ENCODE measurements at regions not wholly inside any gene's neighbourhood (a gene's known extent, or its start where the extent isn't known, plus 50 kb on each side); places are given as distances from the start of the nearest gene placed in this dataset.
"Not testable (repeated sequence)": the region's sequence is repeated elsewhere in the genome, so short reads cannot be mapped to it uniquely, and the experiment has no call there.

DNA sequence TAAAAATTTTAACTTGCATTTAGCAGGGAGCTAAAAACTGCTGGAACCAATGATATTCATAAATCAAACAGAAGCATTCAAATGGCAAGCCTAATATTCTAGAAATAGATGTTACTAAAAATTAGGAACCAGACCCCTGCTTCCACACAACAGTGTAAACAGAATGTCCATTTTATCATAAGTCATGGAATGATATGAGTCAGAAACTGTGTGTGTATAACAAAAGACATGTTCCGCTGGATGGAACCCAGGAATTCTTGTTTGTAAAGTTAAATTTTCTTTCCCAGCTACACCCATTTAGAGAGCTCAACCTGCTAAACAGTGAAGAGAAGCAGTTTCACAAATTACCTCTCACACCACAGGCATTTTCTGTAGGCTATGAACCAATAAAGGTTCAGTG lies 131.1 kb upstream of the PTPN20 start:
- DNase-seq (ENCODE audit: low spot score); H3K4me3 Mint-ChIP-seq (ENCODE audit: unreplicated experiment); H3K27me3 Mint-ChIP-seq (ENCODE audit: low read depth); H3K36me3 Mint-ChIP-seq (ENCODE audit: low read depth); H3K27ac Mint-ChIP-seq (ENCODE audit: unreplicated experiment); H3K9me3 Mint-ChIP-seq (ENCODE audit: low read depth): not testable (repeated sequence)
- H3K4me1 Mint-ChIP-seq (ENCODE audit: low read depth), result peaks cover 10% of the 10 kb centered on the region

GRCh38 chr10:46781001-46781400 lies 130.2 kb upstream of the PTPN20 start:
- not testable (repeated sequence) for H3K27me3 Mint-ChIP-seq (ENCODE audit: low read depth); H3K27ac Mint-ChIP-seq (ENCODE audit: unreplicated experiment); H3K4me3 Mint-ChIP-seq (ENCODE audit: unreplicated experiment); H3K36me3 Mint-ChIP-seq (ENCODE audit: low read depth); DNase-seq (ENCODE audit: low spot score); H3K9me3 Mint-ChIP-seq (ENCODE audit: low read depth)
- H3K4me1 Mint-ChIP-seq (ENCODE audit: low read depth), result peaks cover 10% of the 10 kb centered on the region

GRCh38 chr10:46782001-46782874 lies 129.0 kb upstream of the PTPN20 start:
- not testable (repeated sequence) for H3K36me3 Mint-ChIP-seq (ENCODE audit: low read depth); H3K27me3 Mint-ChIP-seq (ENCODE audit: low read depth); H3K9me3 Mint-ChIP-seq (ENCODE audit: low read depth); H3K4me3 Mint-ChIP-seq (ENCODE audit: unreplicated experiment); DNase-seq (ENCODE audit: low spot score)
- peaks cover 11% of the 10 kb centered on the region for H3K4me1 Mint-ChIP-seq (ENCODE audit: low read depth)
- peak overlapping the region; percentile 91 for H3K27ac Mint-ChIP-seq (ENCODE audit: unreplicated experiment)

DNA sequence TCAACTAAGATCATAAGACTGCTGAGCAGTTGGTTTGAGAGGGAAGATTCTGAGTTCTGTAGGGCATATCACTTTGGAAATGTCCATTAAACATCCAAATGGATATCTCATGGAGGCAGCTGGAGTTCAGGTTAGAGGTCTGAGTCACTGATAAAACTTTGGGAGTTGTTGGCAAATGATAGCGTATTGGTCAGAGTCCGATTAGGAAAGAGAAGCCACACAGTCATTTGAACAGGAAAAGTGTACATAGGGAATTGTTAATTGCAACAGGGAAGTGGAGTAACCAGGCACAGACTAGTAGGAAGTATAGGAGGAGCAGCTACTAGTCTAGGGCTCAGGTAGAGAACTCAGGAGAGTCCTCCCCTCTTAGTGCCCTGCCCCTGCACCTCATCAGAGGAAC lies 126.6 kb upstream of the PTPN20 start:
- H3K4me1 Mint-ChIP-seq (ENCODE audit: low read depth), result peaks cover 14% of the 10 kb centered on the region
- not testable (repeated sequence) for H3K9me3 Mint-ChIP-seq (ENCODE audit: low read depth); H3K27me3 Mint-ChIP-seq (ENCODE audit: low read depth); H3K4me3 Mint-ChIP-seq (ENCODE audit: unreplicated experiment); H3K36me3 Mint-ChIP-seq (ENCODE audit: low read depth); DNase-seq (ENCODE audit: low spot score); H3K27ac Mint-ChIP-seq (ENCODE audit: unreplicated experiment)

GRCh38 chr10:46786125-46786517 lies 125.1 kb upstream of the PTPN20 start:
- H3K27me3 Mint-ChIP-seq (ENCODE audit: low read depth); H3K36me3 Mint-ChIP-seq (ENCODE audit: low read depth); H3K9me3 Mint-ChIP-seq (ENCODE audit: low read depth); H3K27ac Mint-ChIP-seq (ENCODE audit: unreplicated experiment); DNase-seq (ENCODE audit: low spot score); H3K4me1 Mint-ChIP-seq (ENCODE audit: low read depth): not testable (repeated sequence)
- peak overlapping the region; percentile 100 for H3K4me3 Mint-ChIP-seq (ENCODE audit: unreplicated experiment)

- Mint-ChIP-seq H3K27ac (ENCODE audit: unreplicated experiment) (peak overlapping the region; percentile 97), H3K4me3 (ENCODE audit: unreplicated experiment) (peak overlapping the region; percentile 100)
- H3K27me3 Mint-ChIP-seq (ENCODE audit: low read depth); H3K4me1 Mint-ChIP-seq (ENCODE audit: low read depth); H3K9me3 Mint-ChIP-seq (ENCODE audit: low read depth); H3K36me3 Mint-ChIP-seq (ENCODE audit: low read depth): not testable (repeated sequence)
- peak; percentile 84 for DNase-seq (ENCODE audit: low spot score)
Observed at GRCh38 chr10:46786518-46787320, 124.5 kb upstream of the PTPN20 start.

DNA sequence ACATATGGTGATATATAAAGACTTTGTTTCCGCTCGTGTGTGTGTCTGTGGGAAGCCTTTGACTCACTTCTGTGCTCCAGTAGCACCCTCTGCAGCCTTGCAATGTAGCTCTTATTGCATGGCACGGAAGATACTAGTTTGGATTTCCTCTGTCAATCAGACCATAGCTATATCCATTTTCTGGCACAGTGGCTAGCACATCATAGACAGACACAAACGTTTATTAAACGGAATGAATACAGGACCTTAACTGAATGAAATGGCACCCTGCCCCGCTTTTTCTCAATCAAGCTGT lies 124.0 kb upstream of the PTPN20 start:
- no peaks in the 10 kb centered on the region for H3K27me3 Mint-ChIP-seq (ENCODE audit: low read depth)
- H3K36me3 Mint-ChIP-seq (ENCODE audit: low read depth), result no peaks in the 10 kb centered on the region
- no peak for DNase-seq (ENCODE audit: low spot score)
- H3K9me3 Mint-ChIP-seq (ENCODE audit: low read depth), result no peaks in the 10 kb centered on the region
- H3K27ac Mint-ChIP-seq (ENCODE audit: unreplicated experiment), result peak overlapping the region; percentile 97
- peak overlapping the region; percentile 100 for H3K4me3 Mint-ChIP-seq (ENCODE audit: unreplicated experiment)
- H3K4me1 Mint-ChIP-seq (ENCODE audit: low read depth), result peaks cover 4% of the 10 kb centered on the region
- peak; percentile 60 for TF ChIP-seq CTCF (IDR thresholded peaks at IDR 0.05)

GRCh38 chr10:46792657-46793357 lies 118.4 kb upstream of the PTPN20 start:
- H3K36me3 Mint-ChIP-seq (ENCODE audit: low read depth); H3K27ac Mint-ChIP-seq (ENCODE audit: unreplicated experiment); H3K4me3 Mint-ChIP-seq (ENCODE audit: unreplicated experiment); DNase-seq (ENCODE audit: low spot score); H3K27me3 Mint-ChIP-seq (ENCODE audit: low read depth); H3K4me1 Mint-ChIP-seq (ENCODE audit: low read depth); H3K9me3 Mint-ChIP-seq (ENCODE audit: low read depth): not testable (repeated sequence)

DNA sequence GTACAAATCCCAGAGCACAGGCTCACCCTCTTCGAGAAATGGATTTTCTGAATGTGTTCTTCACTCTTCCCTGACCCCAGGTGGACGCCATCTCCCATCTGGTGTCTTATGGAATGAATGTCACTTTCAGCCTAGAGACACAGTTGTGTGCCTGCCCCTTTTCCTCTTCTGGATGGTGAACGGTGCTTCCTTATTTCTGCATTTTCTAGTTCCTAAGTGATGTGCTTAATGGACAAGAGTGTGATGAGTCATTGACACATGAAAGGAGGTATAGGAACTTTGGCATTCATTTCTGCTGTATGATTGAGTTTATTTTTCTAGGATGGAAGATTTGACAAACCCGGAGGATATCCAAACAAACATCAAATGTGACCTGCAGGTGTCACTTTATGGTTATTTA lies 114.9 kb upstream of the PTPN20 start:
- H3K27ac Mint-ChIP-seq (ENCODE audit: unreplicated experiment), result peak overlapping the region; percentile 32
- not testable (repeated sequence) for H3K4me3 Mint-ChIP-seq (ENCODE audit: unreplicated experiment); H3K36me3 Mint-ChIP-seq (ENCODE audit: low read depth); H3K4me1 Mint-ChIP-seq (ENCODE audit: low read depth); H3K27me3 Mint-ChIP-seq (ENCODE audit: low read depth); H3K9me3 Mint-ChIP-seq (ENCODE audit: low read depth); DNase-seq (ENCODE audit: low spot score)

GRCh38 chr10:46802010-46802409 lies 109.2 kb upstream of the PTPN20 start:
- not testable (repeated sequence) for H3K4me1 Mint-ChIP-seq (ENCODE audit: low read depth); H3K36me3 Mint-ChIP-seq (ENCODE audit: low read depth); H3K9me3 Mint-ChIP-seq (ENCODE audit: low read depth); H3K27ac Mint-ChIP-seq (ENCODE audit: unreplicated experiment); DNase-seq (ENCODE audit: low spot score); H3K27me3 Mint-ChIP-seq (ENCODE audit: low read depth); H3K4me3 Mint-ChIP-seq (ENCODE audit: unreplicated experiment)

GRCh38 chr10:46803082-46803481 lies 108.1 kb upstream of the PTPN20 start:
- not testable (repeated sequence) for H3K9me3 Mint-ChIP-seq (ENCODE audit: low read depth); H3K4me1 Mint-ChIP-seq (ENCODE audit: low read depth); H3K36me3 Mint-ChIP-seq (ENCODE audit: low read depth); H3K27ac Mint-ChIP-seq (ENCODE audit: unreplicated experiment); H3K27me3 Mint-ChIP-seq (ENCODE audit: low read depth); DNase-seq (ENCODE audit: low spot score); H3K4me3 Mint-ChIP-seq (ENCODE audit: unreplicated experiment)

Measured in chondrocyte (in vitro differentiated cells).